IgD-negative memory B cell (primary cell): ENCODE measurements at regions not wholly inside any gene's neighbourhood (a gene's known extent, or its start where the extent isn't known, plus 50 kb on each side); places are given as distances from the start of the nearest gene placed in this dataset.

ENCODE experiments used
- H3K27ac Mint-ChIP-seq, 3 donors: one replicate each; pipeline ENCODE4 v1.8.0; 2020 to 2022; ENCODE audit warnings: mild to moderate bottlenecking in 3 of 3, mixed read lengths in 3 of 3, moderate library complexity in 1 of 3
- H3K27me3 Mint-ChIP-seq: one replicate; pipeline ENCODE4 v1.8.0; 2021; ENCODE audit warnings: mixed read lengths
- H3K36me3 Mint-ChIP-seq: one replicate; pipeline ENCODE4 v1.8.0; 2020; ENCODE audit warnings: mild to moderate bottlenecking, mixed read lengths
- H3K4me1 Mint-ChIP-seq, 3 donors: one replicate each; pipeline ENCODE4 v1.8.0; 2020 to 2022; ENCODE audit warnings: mixed read lengths in 3 of 3, mild to moderate bottlenecking in 1 of 3
- H3K4me3 Mint-ChIP-seq, 4 donors: one replicate each; pipeline ENCODE4 v1.8.0; 2020 to 2022; ENCODE audit warnings: mild to moderate bottlenecking in 4 of 4, mixed read lengths in 4 of 4, moderate library complexity in 3 of 4
- H3K9me3 Mint-ChIP-seq, 3 donors: one replicate each; pipeline ENCODE4 v1.8.0; 2020 to 2021; ENCODE audit warnings: mixed read lengths in 3 of 3, mild to moderate bottlenecking in 1 of 3

- H3K27ac Mint-ChIP-seq = no peak overlapping the region
- H3K36me3 Mint-ChIP-seq = peaks cover 3% of the 10 kb centered on the region
- H3K4me1 Mint-ChIP-seq = no peaks in the 10 kb centered on the region
- no peaks in the 10 kb centered on the region for H3K9me3 Mint-ChIP-seq
- H3K27me3 Mint-ChIP-seq = no peaks in the 10 kb centered on the region
- no peak overlapping the region for H3K4me3 Mint-ChIP-seq
These were observed 138.0 kb upstream of the EFNA5 start for GRCh38 chr5:107808671-107809137.

GRCh38 chr5:107807431-107807830, 136.7 kb upstream of the EFNA5 start:
- no peak overlapping the region for H3K27ac Mint-ChIP-seq
- H3K27me3 Mint-ChIP-seq = no peaks in the 10 kb centered on the region
- no peaks in the 10 kb centered on the region for H3K9me3 Mint-ChIP-seq
- H3K4me1 Mint-ChIP-seq = no peaks in the 10 kb centered on the region
- H3K36me3 Mint-ChIP-seq = no peaks in the 10 kb centered on the region
- H3K4me3 Mint-ChIP-seq = no peak overlapping the region

GRCh38 chr5:107806705-107807104, 136.0 kb upstream of the EFNA5 start:
- Mint-ChIP-seq H3K4me3 (no peak overlapping the region), H3K4me1 (no peaks in the 10 kb centered on the region), H3K9me3 (no peaks in the 10 kb centered on the region), H3K27ac (no peak overlapping the region), H3K36me3 (no peaks in the 10 kb centered on the region), H3K27me3 (no peaks in the 10 kb centered on the region)

- Mint-ChIP-seq H3K4me1 (no peaks in the 10 kb centered on the region), H3K27me3 (no peaks in the 10 kb centered on the region), H3K36me3 (no peaks in the 10 kb centered on the region), H3K27ac (no peak overlapping the region), H3K4me3 (no peak overlapping the region), H3K9me3 (no peaks in the 10 kb centered on the region)
These were observed 135.5 kb upstream of the EFNA5 start for GRCh38 chr5:107806271-107806670.

GRCh38 chr5:107805824-107806223, 135.1 kb upstream of the EFNA5 start:
- Mint-ChIP-seq H3K36me3 (no peaks in the 10 kb centered on the region), H3K4me1 (no peaks in the 10 kb centered on the region), H3K9me3 (no peaks in the 10 kb centered on the region), H3K27me3 (no peaks in the 10 kb centered on the region), H3K4me3 (no peak overlapping the region), H3K27ac (no peak overlapping the region)

- Mint-ChIP-seq H3K4me1 (no peaks in the 10 kb centered on the region), H3K27me3 (no peaks in the 10 kb centered on the region), H3K36me3 (no peaks in the 10 kb centered on the region), H3K9me3 (no peaks in the 10 kb centered on the region), H3K27ac (no peak overlapping the region), H3K4me3 (no peak overlapping the region)
These were observed 134.4 kb upstream of the EFNA5 start for GRCh38 chr5:107805166-107805565.

GRCh38 chr5:107803728-107804127, 133.0 kb upstream of the EFNA5 start:
- H3K4me1 Mint-ChIP-seq = no peaks in the 10 kb centered on the region
- no peaks in the 10 kb centered on the region for H3K9me3 Mint-ChIP-seq
- H3K36me3 Mint-ChIP-seq = no peaks in the 10 kb centered on the region
- H3K27ac Mint-ChIP-seq = peak overlapping the region in 1 of 3 donors; percentile 4
- no peaks in the 10 kb centered on the region for H3K27me3 Mint-ChIP-seq
- H3K4me3 Mint-ChIP-seq = no peak overlapping the region

GRCh38 chr5:107801061-107801460, 130.3 kb upstream of the EFNA5 start:
- H3K27me3 Mint-ChIP-seq = no peaks in the 10 kb centered on the region
- H3K4me1 Mint-ChIP-seq = no peaks in the 10 kb centered on the region
- H3K9me3 Mint-ChIP-seq = no peaks in the 10 kb centered on the region
- no peak overlapping the region for H3K4me3 Mint-ChIP-seq
- H3K27ac Mint-ChIP-seq = no peak overlapping the region
- no peaks in the 10 kb centered on the region for H3K36me3 Mint-ChIP-seq

GRCh38 chr5:107799306-107799705, 128.6 kb upstream of the EFNA5 start:
- Mint-ChIP-seq H3K27me3 (no peaks in the 10 kb centered on the region), H3K4me1 (no peaks in the 10 kb centered on the region), H3K27ac (no peak overlapping the region), H3K4me3 (no peak overlapping the region), H3K9me3 (peaks cover 0 to 1% (median 0%) of the 10 kb centered on the region in 3 donors), H3K36me3 (no peaks in the 10 kb centered on the region)

GRCh38 chr5:107796797-107797196, 126.1 kb upstream of the EFNA5 start:
- H3K9me3 Mint-ChIP-seq = peaks cover 2 to 3% (median 3%) of the 10 kb centered on the region in 3 donors
- no peaks in the 10 kb centered on the region for H3K27me3 Mint-ChIP-seq
- peaks cover 1% of the 10 kb centered on the region for H3K36me3 Mint-ChIP-seq
- no peaks in the 10 kb centered on the region for H3K4me1 Mint-ChIP-seq
- H3K27ac Mint-ChIP-seq = no peak overlapping the region
- no peak overlapping the region for H3K4me3 Mint-ChIP-seq

- H3K27ac Mint-ChIP-seq = no peak overlapping the region
- no peaks in the 10 kb centered on the region for H3K27me3 Mint-ChIP-seq
- peaks cover 1% of the 10 kb centered on the region for H3K36me3 Mint-ChIP-seq
These were observed 124.0 kb upstream of the EFNA5 start for GRCh38 chr5:107794741-107795140.

GRCh38 chr5:107792940-107793339, 122.2 kb upstream of the EFNA5 start:
- Mint-ChIP-seq H3K27ac (no peak overlapping the region), H3K36me3 (peaks cover 1% of the 10 kb centered on the region), H3K27me3 (no peaks in the 10 kb centered on the region), H3K9me3 (peaks cover 3 to 4% (median 3%) of the 10 kb centered on the region in 3 donors), H3K4me1 (no peaks in the 10 kb centered on the region), H3K4me3 (no peak overlapping the region)

More at GRCh38 chr5:107794741-107795140, 124.0 kb upstream of the EFNA5 start:
- Mint-ChIP-seq H3K4me3 (peak overlapping the region in 1 of 4 donors; percentile 23), H3K9me3 (peaks cover 3 to 4% (median 3%) of the 10 kb centered on the region in 3 donors), H3K4me1 (no peaks in the 10 kb centered on the region)

- Mint-ChIP-seq H3K4me1 (peaks cover 0 to 1% (median 0%) of the 10 kb centered on the region in 3 donors), H3K9me3 (peaks cover 2 to 6% (median 3%) of the 10 kb centered on the region in 3 donors), H3K27ac (no peak overlapping the region), H3K4me3 (no peak overlapping the region), H3K36me3 (peaks cover 1% of the 10 kb centered on the region), H3K27me3 (peaks cover 1% of the 10 kb centered on the region)
These were observed 119.9 kb upstream of the EFNA5 start for GRCh38 chr5:107790671-107791070.

GRCh38 chr5:107786424-107786823, 115.7 kb upstream of the EFNA5 start:
- no peak overlapping the region for H3K4me3 Mint-ChIP-seq

GRCh38 chr5:107783551-107783950, 112.8 kb upstream of the EFNA5 start:
- Mint-ChIP-seq H3K9me3 (peaks cover 0 to 1% (median 0%) of the 10 kb centered on the region in 3 donors), H3K4me1 (peaks cover 0 to 1% (median 0%) of the 10 kb centered on the region in 3 donors), H3K36me3 (no peaks in the 10 kb centered on the region), H3K27ac (no peak overlapping the region), H3K4me3 (no peak overlapping the region), H3K27me3 (peaks cover 1% of the 10 kb centered on the region)

More at GRCh38 chr5:107786424-107786823, 115.7 kb upstream of the EFNA5 start:
- no peak overlapping the region for H3K27ac Mint-ChIP-seq
- H3K36me3 Mint-ChIP-seq = no peaks in the 10 kb centered on the region
- peaks cover 1% of the 10 kb centered on the region for H3K27me3 Mint-ChIP-seq
- H3K9me3 Mint-ChIP-seq = peaks cover 0 to 3% (median 0%) of the 10 kb centered on the region in 3 donors
- peaks cover 0 to 1% (median 0%) of the 10 kb centered on the region in 3 donors for H3K4me1 Mint-ChIP-seq

- Mint-ChIP-seq H3K4me1 (peaks cover 0 to under 1% (median 0%) of the 10 kb centered on the region in 3 donors), H3K27ac (no peak overlapping the region), H3K36me3 (no peaks in the 10 kb centered on the region), H3K27me3 (peaks cover 1% of the 10 kb centered on the region), H3K4me3 (no peak overlapping the region), H3K9me3 (peaks cover 0 to 1% (median 0%) of the 10 kb centered on the region in 3 donors)
These were observed 111.9 kb upstream of the EFNA5 start for GRCh38 chr5:107782561-107783169.
